Effector CD4-positive, alpha-beta T cell (primary cell): ENCODE measurements at regions not wholly inside any gene's neighbourhood (a gene's known extent, or its start where the extent isn't known, plus 50 kb on each side); places are given as distances from the start of the nearest gene placed in this dataset.

Experiments
- DNase-seq: peaks from one replicate; pipeline ENCODE4 v3.0.0-alpha.2; 2020

- DNase-seq: no peak
Observed at GRCh38 chr2:217218269-217219163, 358.7 kb upstream of the TNP1 start.

DNA sequence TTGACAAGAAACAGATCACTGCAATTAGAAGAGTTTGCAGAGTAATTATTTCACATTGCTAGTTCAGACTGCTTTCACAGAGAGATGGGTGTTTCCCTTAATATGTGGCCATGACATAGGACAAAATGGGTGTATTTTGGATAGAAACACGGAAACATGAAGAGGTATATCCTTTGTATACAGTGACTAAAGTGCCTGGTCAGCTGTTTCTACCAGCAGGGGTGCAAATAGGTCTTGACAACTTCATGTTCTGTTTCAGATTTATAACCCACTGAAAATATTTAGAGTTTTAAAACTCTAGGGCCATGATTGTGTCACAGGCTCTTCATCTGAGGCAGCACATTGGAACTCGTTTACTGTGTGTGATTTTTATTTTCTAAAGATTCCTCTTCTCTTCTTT is 357.1 kb upstream of the TNP1 start:
- DNase-seq: no peak

DNA sequence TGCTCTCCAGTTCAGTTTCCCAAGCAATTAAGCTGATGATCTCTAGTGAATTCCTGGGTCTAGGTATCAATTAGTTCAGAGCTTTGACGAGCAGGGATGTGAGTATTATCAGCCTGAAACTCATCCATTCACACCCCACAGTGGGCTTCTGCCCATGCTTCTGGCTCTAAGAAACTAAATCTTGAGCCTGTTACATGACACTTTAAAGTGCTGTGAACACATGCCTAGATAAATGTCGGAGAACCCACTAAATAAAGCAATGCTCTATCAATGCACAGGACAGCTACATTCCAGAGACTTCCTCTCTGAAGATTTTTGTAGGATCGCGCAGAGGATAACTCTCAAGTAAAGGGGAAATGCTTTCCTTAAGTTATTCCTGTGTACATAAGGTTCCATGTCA is 356.5 kb upstream of the TNP1 start:
- DNase-seq: no peak

- DNase-seq: no peak
Observed at GRCh38 chr2:217215877-217216276, 356.0 kb upstream of the TNP1 start.

DNA sequence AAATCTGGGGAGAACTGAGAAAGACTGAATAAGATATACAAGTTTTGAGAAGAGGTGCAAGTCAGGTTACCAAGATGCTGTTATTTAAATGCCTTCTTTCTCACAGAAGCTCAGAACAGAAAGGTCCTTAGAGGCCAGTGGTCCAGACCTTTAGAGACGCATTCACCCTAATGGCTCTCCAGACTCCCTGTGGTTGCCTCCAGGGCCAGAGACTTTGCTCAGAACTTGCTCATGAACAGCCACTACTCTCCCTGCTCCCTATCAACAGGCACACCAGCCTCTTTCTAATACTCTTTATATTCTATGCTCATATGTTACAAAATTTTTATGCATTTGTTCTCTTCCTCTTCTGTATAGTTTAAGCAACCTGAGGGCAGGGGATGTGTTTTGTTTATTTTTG is 349.0 kb upstream of the TNP1 start:
- DNase-seq: no peak

DNA sequence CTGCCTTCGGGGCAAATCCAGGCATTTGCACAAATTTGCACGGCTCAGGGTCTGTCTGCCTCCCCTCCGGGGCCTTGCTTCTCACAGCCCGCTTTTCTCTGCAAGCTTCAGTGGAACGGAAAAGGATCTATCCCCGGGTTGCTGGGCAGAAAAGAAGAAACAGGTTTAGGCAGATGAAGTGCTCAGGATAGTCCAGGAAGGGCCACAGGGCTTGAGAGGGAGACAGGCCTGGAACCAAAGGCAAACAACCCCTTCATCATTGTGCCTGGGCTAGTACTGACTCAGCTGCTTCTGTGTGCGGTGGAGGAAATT is 347.8 kb upstream of the TNP1 start:
- no peak for DNase-seq

GRCh38 chr2:217206907-217207698 is 347.2 kb upstream of the TNP1 start:
- DNase-seq: no peak

DNA sequence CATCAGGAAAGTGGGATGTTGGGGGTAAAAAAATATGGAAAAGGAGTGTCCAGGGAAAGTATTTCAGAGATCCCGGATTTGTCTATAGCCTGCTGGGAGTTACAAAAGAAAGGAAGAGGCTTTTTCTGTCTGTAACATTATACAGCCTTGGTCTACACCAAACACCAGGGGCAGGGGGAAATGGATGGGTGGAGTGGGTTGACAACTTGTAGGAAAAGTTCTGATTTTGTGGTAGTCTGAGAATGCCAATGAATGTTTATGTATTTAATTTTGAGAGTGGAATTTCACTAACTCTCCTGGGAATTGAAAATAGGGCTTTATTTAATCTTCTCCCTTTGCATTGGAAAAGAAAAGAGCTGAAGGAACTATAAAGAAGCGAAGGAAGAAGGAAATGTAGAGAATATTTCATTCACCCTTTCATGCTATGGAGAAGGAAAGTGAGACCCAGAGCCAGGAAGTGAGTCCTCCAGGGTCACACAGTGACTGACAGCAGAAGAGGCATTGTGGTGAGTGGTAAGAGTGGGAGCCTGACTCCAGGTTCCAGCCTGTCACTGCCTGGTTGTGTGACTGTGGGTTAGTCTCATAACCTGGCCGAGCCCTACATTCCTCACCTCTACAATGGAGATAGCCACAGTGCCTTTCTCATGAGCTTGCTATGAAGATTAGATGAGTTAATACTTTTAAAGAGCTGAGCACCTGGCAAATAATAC is 346.3 kb upstream of the TNP1 start:
- DNase-seq: no peak

- DNase-seq: no peak
Observed at GRCh38 chr2:217204358-217204757, 344.5 kb upstream of the TNP1 start.

DNA sequence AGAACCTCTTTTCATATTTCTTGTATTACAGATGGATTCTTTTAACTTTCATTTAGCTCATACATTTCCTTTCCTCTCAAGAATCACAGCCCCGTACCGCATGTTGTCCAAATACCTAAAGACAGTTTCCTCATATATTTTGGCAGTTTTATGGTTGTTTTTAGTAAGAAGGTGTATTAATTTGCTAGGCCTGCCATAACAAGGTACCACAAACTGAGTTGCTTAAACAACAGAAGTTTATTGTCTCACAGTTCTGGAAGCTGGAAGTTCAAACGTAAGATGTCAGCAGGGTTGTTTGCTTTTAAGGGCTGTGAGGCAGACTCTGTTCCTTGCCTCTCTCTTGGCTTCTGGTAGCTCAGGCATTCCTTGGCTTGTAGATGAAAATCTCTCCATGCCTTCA is 343.2 kb upstream of the TNP1 start:
- DNase-seq: no peak

GRCh38 chr2:217199255-217199630 is 339.4 kb upstream of the TNP1 start:
- no peak for DNase-seq

- DNase-seq: no peak
Observed at GRCh38 chr2:217195658-217196446, 336.0 kb upstream of the TNP1 start.

DNA sequence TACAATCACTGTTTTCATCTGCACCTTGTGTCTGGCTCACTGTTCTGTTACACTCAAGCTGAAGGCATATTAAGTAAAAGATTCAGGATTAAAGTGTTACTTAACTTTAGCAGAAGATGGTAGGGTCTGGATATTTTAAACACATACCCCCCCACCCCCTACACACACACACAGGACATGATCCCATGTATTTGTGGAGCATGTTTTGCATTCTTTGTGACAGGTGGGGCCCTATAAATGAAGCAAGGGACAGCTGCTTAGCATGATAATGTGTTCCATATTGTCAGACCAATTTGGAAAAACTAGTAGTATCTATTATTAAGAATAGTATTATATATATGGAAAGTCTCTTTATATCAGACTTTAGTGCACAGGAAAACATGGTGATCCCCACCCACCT is 335.2 kb upstream of the TNP1 start:
- no peak for DNase-seq

GRCh38 chr2:217193431-217194340 is 333.8 kb upstream of the TNP1 start:
- DNase-seq: no peak

DNA sequence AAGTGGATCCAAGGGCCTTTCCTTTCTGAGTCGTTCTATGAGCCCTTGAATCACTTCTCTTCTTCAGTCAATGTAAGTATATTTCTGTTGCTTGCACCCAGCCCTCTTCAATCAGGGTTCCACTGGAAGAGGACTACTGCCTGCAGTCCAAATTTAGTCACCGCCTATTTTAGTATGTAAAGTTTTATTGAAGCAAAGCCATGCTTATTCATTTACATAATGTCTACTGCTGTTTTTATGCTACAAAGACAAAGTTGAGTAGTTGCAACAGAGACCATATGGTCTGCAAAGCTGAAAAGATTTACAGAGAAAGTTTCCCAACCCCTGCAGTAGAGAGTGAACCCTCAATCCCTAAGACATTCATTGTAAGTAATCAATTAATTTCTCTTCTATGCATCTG is 332.5 kb upstream of the TNP1 start:
- no peak for DNase-seq

- DNase-seq: no peak
Observed at GRCh38 chr2:217189747-217190146, 329.9 kb upstream of the TNP1 start.

GRCh38 chr2:217189131-217189530 is 329.3 kb upstream of the TNP1 start:
- DNase-seq: no peak

DNA sequence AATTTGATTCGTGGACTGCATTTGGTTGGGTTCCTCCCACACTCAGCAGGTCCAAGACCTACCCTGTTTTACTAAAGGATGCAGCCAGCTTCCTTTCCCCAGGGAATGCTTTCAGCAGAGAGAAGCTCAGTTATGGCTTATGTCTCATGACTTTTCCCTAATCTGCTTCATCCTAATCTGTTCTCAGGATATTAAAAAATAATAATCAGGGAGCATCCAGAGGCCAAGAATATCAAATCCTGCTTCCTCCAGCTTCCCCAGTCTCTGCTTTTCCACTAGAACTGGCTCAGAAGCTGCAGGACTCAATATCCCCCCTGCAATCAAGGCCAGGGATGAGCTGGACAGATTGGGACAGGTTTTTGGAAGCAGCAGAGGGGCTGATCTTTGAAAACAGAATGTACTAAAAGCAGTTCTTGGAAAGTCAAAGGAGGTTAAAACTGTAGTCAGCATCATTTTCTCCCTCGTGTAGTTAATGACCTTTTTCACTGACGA is 326.9 kb upstream of the TNP1 start:
- no peak for DNase-seq

DNA sequence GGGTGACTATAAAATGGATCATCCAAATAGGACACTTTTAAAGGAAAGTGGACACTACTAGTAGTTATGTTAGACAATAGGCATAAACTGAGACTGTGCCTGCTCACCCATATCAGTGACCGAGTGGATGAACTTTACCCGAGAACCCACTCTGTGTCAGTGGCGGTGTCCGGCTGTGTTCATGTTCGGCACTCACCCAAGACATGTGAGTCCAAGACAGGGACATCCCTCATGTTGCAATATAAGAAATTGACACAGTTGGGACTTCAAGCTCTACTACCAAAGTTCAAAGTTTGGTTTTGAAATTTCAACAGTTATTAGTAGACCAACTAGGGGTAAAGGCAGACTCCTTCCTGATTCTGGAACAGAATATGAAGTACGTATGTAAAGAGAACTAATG is 326.3 kb upstream of the TNP1 start:
- no peak for DNase-seq

DNA sequence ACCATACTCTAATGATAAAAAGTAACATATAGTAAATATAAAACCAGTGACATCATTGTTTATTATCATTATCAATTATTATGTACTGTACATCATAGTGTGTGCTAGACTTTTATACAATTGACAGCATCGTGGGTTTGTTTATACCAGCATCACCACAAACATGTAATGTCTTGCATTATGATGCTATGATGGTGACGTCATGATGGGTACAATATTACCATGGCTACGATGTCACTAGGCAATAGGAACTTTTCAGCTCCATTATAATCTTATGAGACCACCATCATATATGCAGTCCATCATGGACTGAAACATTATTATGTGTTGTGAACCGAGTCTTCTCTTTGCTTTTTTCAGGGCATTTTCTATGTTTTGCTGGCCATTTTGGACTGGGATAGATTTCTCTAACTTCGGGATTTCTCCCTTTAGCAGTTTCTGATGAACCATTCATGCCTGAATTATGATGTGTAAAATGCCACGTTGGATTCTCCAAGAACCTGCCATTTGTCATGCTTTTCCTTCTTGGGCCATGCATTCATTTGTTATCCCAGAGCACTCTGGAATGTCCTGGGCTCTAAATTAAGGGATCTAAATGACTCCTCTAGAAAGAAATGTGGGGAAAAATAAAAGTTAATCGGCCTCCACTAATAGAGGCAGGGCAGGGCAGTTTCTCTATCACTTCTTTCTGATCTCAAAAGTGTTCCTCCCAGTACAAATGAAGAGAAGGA is 325.6 kb upstream of the TNP1 start:
- DNase-seq: no peak

GRCh38 chr2:217184242-217184641 is 324.4 kb upstream of the TNP1 start:
- DNase-seq: no peak
